Type B pancreatic cell (in vitro differentiated cells): ENCODE measurements at regions not wholly inside any gene's neighbourhood (a gene's known extent, or its start where the extent isn't known, plus 50 kb on each side); places are given as distances from the start of the nearest gene placed in this dataset.
"Not testable (repeated sequence)": the region's sequence is repeated elsewhere in the genome, so short reads cannot be mapped to it uniquely, and the experiment has no call there.

ENCODE experiments used
- DNase-seq: peaks from one replicate; pipeline ENCODE4 v3.0.0; 2021; ENCODE audit warnings: mixed read lengths; ENCODE audit not compliant: unreplicated experiment; ENCODE audit errors: extremely low spot score
- H3K27ac Mint-ChIP-seq: 2 replicates; pipeline ENCODE4 v1.8.0; 2021; ENCODE audit warnings: mild to moderate bottlenecking, mixed read lengths
- H3K27me3 Mint-ChIP-seq: 2 replicates; pipeline ENCODE4 v1.8.0; 2021; ENCODE audit warnings: mixed read lengths
- H3K36me3 Mint-ChIP-seq: 2 replicates; pipeline ENCODE4 v1.8.0; 2021; ENCODE audit warnings: mixed read lengths
- H3K4me1 Mint-ChIP-seq: one replicate; pipeline ENCODE4 v1.8.0; 2021; ENCODE audit warnings: mixed read lengths; ENCODE audit not compliant: unreplicated experiment
- H3K4me3 Mint-ChIP-seq: 2 replicates; pipeline ENCODE4 v1.8.0; 2021; ENCODE audit warnings: mild to moderate bottlenecking, mixed read lengths
- H3K9me3 Mint-ChIP-seq: 2 replicates; pipeline ENCODE4 v1.8.0; 2021; ENCODE audit warnings: mixed read lengths
- CTCF ChIP-seq: fragments of 200-600 bp; sonication (generic); conservative IDR thresholded peaks from 2 replicates; pipeline ENCODE4 v1.5.0; 2021; ENCODE audit warnings: antibody characterized with exemption, mild to moderate bottlenecking

- DNase-seq, result no peak
- H3K9me3 Mint-ChIP-seq, result no peaks in the 10 kb centered on the region
- H3K4me3 Mint-ChIP-seq, result no peak overlapping the region
- no peak for TF ChIP-seq CTCF
- no peaks in the 10 kb centered on the region for H3K36me3 Mint-ChIP-seq
- H3K27me3 Mint-ChIP-seq, result no peaks in the 10 kb centered on the region
- H3K27ac Mint-ChIP-seq, result no peak overlapping the region
- peaks cover 11% of the 10 kb centered on the region for H3K4me1 Mint-ChIP-seq
These were observed 415.4 kb upstream of the KLHL1 start for GRCh38 chr13:70523622-70524021.

- no peak for TF ChIP-seq CTCF
- H3K36me3 Mint-ChIP-seq, result no peaks in the 10 kb centered on the region
- no peaks in the 10 kb centered on the region for H3K27me3 Mint-ChIP-seq
- peaks cover 11% of the 10 kb centered on the region for H3K4me1 Mint-ChIP-seq
- DNase-seq, result no peak
- H3K27ac Mint-ChIP-seq, result no peak overlapping the region
- H3K4me3 Mint-ChIP-seq, result no peak overlapping the region
- no peaks in the 10 kb centered on the region for H3K9me3 Mint-ChIP-seq
These were observed 412.2 kb upstream of the KLHL1 start for GRCh38 chr13:70520275-70521036.

GRCh38 chr13:70518081-70518480 is 409.8 kb upstream of the KLHL1 start:
- Mint-ChIP-seq H3K27ac (no peak overlapping the region), H3K36me3 (no peaks in the 10 kb centered on the region)
- TF ChIP-seq CTCF, result no peak

DNA sequence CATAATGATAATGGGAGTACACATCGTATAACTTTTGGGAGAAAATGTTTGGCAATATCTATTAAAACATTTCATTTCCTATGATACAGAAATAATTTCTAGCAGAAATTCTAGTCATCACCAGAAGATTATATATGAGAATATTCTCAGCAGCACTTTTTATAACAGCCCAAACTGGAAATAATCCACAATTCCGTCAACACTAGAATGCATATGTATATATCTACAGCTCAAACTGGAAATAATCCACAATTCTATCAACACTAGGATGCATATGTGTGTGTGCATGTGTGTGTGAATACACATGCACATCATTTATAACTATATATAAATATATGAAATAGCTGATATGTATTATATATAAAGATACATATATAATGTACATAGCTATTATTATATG is 408.0 kb upstream of the KLHL1 start:
- DNase-seq, result no peak
- H3K9me3 Mint-ChIP-seq, result no peaks in the 10 kb centered on the region
- no peaks in the 10 kb centered on the region for H3K36me3 Mint-ChIP-seq
- H3K27ac Mint-ChIP-seq, result no peak overlapping the region
- H3K4me1 Mint-ChIP-seq, result peaks cover 5% of the 10 kb centered on the region
- no peaks in the 10 kb centered on the region for H3K27me3 Mint-ChIP-seq
- no peak overlapping the region for H3K4me3 Mint-ChIP-seq
- TF ChIP-seq CTCF, result no peak

More at GRCh38 chr13:70518081-70518480, 409.8 kb upstream of the KLHL1 start:
- H3K27me3 Mint-ChIP-seq, result no peaks in the 10 kb centered on the region
- H3K4me1 Mint-ChIP-seq, result peaks cover 5% of the 10 kb centered on the region
- DNase-seq, result no peak
- H3K9me3 Mint-ChIP-seq, result no peaks in the 10 kb centered on the region
- H3K4me3 Mint-ChIP-seq, result no peak overlapping the region

GRCh38 chr13:70511861-70512417 is 403.7 kb upstream of the KLHL1 start:
- not testable (repeated sequence) for H3K27ac Mint-ChIP-seq, H3K9me3 Mint-ChIP-seq, H3K4me3 Mint-ChIP-seq, H3K36me3 Mint-ChIP-seq, H3K4me1 Mint-ChIP-seq, H3K27me3 Mint-ChIP-seq
- peak; percentile 64 for DNase-seq

GRCh38 chr13:70505809-70506208 is 397.6 kb upstream of the KLHL1 start:
- Mint-ChIP-seq H3K4me1 (no peaks in the 10 kb centered on the region), H3K4me3 (peak overlapping the region; percentile 52), H3K9me3 (no peaks in the 10 kb centered on the region), H3K36me3 (no peaks in the 10 kb centered on the region), H3K27ac (peak overlapping the region; percentile 81), H3K27me3 (no peaks in the 10 kb centered on the region)
- DNase-seq, result no peak
- no peak for TF ChIP-seq CTCF
